GM18499 (cell line): ENCODE measurements at regions not wholly inside any gene's neighbourhood (a gene's known extent, or its start where the extent isn't known, plus 50 kb on each side); places are given as distances from the start of the nearest gene placed in this dataset.
"Not testable (repeated sequence)": the region's sequence is repeated elsewhere in the genome, so short reads cannot be mapped to it uniquely, and the experiment has no call there.

ENCODE experiments used
- ATAC-seq: cut with Tn5 transposase; IDR thresholded peaks from one replicate; pipeline ENCODE4 v1.9.1; 2021; ENCODE audit warnings: moderate number of reproducible peaks; ENCODE audit not compliant: insufficient read depth, unreplicated experiment

DNA sequence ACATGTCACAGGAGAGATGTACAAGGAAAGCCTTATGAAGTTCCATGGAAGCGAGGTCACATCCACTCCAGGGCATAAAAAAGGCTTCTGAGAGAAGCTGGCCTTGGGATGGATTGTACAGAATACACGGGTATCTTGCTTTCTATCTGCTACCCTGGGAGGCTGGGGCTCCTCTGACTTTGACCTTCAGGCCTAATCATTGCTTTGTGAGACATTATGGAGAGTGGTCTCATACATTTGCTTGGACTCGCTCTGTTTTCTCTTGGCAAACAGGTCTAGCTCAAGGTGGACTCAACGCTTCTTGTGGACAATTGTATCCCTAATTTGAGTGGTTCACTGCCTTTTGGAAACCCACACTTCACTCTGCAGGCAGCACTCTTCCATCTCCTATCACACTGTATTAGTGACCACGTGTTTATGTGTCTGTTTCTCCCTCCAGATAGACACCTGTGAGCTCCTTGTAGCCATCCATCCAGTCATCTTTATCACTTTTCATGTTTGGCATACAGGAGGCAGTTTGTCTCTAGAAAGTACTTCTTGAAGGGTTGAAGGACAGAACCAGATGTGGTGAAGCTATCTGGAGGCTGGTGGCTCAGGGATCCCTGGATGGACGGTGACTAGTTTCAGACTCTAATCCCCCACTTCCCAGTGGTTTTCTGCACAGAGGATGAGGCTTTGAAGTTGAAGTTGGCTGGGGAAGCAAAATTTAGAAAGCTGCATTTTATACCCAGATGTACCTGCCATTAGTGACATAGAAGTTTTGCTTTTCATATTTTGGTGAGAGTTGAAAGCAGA lies 267.8 kb downstream of the CYRIA start:
- no peak for ATAC-seq

DNA sequence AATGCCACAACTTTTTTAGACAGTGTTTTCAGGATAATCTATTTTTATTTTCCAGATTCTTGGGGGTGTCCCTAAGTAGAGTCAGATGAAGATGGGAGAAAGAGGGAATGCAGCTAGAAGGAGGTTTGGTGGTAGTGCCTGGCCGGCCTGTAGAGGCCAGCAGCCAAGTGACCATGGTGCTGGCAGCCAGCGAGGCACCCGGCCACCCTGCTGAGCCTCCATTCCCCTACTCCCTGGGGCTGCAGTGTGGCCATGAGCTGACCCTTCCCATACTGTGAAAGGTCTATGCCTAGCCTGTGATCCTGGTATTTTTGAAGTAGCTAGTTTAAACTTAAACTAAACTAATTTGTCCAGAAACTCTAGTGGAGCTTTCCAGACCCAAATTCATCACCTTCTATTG lies 268.6 kb downstream of the CYRIA start:
- no peak for ATAC-seq

DNA sequence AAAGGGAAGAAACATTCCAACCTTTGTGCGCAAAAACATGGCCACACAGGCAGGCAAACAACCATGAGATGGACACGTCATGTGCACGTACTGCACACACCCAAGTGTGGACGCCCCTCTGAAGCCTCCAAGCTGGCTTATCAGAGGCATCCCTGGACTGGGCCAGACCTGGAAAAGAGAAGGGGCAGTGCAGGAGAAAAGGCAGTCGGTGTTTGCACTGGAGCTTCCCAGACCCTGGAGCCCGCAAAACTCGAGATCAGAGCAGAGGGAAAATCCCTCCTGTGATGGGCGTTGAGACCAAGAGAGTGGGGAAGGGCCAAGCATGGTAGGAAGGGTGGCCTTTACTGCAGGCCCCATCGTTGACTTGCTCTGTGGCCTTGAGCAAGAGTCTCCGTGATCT lies 269.5 kb downstream of the CYRIA start:
- ATAC-seq = no peak

DNA sequence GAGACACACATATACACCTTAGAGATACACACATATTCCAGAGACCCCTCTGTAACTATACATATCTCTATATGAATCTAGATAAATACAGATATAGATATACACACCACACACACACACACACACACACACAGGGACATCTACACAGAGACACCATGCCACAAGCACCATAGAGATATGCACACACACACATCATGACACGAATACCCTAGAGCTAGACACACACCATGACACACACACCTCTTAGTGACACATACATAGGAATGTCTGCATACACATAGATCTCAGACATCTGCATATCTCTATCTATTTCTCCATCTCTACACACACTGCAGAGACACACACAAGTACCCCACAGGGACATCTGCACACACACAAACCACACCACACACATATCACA lies 270.0 kb downstream of the CYRIA start:
- ATAC-seq = no peak

DNA sequence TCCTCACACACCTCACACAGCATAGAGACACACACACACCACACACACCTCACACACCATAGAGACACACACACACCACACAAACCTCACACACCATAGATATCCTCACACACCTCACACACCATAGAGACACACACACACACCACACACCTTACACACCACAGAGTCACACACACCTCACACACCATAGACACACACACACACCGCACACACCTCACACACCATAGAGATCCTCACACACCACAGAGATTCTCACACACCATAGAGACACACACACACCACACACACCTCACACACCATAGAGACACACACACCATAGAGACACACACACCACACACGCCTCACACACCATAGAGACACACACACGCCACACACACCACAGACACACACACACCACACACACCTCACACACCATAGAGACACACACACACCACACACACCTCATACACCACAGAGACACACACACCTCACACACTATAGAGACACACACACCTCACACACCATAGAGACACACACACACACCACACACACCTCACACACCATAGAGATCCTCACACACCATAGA lies 270.6 kb downstream of the CYRIA start:
- ATAC-seq = no peak

DNA sequence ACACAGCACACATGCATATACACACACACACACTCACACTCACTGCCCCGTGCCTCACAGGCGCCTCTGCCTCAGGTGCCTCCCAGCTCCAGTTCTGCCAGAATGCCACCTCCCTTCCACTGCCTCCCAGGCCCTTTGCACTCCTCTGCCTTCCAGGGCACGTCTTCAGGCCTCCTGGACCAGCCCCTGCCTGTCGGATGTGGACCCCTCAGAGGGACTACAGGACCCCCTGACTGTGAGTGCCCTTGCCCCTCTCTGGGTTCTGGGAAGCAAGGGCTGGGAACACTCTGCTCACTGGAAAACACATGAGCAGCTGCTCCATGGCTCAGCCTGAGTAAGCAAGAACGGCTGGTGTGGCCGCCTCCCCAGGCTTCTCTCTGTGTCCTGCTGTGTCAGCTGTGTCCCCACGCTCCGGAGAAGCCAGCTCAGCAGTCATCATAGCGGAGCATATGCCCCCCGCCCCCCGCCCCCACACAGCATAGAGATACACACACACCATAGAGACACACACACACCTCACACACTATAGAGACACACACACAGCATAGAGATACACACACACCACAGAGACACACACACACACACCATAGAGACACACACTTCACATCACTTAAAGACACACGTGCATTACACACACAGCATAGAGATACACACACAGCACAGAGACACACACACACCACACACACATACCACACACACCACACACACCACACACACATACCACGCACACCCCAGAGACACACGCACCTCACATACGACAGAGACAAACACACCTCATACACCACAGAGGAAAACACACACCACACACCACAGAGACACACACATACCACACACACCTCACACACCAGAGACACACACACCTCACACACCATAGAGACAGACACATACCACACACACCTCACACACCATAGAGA lies 271.3 kb downstream of the CYRIA start:
- ATAC-seq = no peak

DNA sequence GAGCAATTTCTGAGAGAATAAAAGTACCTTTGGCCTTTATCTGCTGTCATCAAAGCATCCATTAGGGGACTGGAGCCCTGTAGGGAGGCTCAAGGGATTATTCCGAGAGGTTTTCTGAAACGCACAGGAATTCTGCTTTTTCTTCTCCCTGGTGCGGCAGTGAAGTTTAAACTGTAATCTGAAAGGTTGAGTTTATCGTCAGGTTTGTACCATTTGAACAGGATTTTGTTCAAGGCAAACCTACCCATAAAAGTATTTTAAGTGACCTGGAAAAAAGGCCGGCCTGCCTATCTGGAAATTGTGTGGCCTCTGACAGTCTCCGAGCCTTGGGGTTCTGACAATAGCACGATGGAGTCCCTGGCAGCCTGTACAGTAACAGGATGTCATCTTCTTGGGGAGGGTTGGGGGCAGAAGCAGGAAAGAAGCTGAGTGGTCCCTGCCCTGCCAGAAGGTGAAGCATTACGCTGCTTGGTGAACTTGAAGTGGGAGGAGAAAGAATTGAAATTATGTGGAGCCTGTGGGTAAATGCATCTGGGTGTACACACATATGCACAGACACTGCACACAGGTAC lies 272.0 kb downstream of the CYRIA start:
- ATAC-seq = no peak

DNA sequence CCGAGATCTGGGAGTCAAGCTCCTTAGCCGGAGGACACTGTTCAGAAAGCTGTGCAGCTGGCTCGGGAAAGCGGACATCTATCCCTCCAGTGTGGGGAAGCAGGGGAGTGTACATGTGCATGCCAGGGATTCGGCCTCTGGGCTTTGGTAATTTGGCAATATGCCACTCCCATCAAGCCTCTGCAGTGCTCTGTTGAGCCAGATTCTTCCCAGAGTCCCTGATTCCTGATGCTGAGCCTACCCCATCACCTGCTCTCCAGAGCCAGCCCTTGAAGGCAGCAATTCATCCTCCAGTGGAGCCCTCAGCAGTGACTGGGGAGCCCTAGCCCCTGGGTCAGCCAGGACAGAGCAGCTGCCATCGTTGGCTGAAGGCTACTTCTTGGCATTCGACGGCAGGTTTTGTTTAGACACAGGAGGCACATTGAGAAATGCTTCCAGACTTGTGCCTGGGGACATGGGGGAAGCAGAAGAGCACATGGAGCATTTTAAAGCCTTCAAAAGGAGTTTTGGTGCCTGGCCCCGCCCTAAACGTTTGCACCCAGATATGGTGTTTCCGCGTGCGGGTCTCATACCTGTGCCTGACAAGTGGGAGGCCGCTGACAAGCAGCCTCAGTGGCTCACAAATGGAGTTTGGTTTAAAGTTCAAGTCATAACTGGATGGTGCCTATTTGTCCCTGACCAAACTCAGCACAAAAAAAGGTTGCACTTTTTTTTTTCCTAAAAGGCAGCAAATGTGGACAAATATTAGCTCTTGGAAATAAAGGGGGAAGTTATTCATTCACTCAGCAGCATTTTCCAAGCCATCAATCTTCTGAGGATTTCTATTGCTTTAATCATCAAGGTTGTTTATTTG lies 272.8 kb downstream of the CYRIA start:
- no peak for ATAC-seq

DNA sequence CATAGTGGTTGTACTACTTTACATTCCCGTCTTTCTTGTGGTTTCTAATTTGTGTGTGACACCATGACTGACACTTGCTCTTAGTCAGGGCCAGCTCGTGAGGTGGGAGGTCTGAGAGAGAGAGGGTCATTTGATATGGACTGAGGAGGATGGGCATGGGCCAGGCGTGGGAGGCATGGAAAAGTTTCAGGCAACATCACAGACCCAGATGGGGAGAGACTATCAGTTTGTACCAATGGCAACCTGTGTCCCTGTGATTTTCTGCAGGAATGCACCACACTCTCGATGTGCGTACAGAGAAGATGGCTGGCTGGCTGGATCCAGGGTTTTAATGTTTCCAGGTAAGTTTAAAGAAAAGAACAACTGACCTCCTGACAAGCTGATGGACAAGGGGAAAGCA lies 273.6 kb downstream of the CYRIA start:
- no peak for ATAC-seq

DNA sequence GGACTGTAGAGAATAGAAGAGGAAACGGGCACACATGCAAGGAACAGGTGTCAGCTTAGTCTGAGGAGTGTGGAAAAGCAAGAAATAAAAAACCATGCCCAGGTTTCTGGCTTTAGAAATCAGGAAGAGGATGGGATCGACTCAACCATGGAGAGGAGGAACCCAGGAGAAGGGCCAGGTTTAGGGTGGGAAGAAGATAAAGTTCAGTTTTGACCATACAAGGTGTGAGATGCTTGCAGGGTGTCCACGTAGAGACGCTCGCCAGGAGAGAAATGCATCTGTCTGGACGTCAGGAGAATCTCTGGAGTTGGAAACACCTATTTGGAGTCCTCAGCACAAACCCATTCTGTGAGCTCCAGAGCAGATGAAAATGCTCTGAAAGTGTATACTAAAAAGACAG lies 275.1 kb downstream of the CYRIA start:
- no peak for ATAC-seq

DNA sequence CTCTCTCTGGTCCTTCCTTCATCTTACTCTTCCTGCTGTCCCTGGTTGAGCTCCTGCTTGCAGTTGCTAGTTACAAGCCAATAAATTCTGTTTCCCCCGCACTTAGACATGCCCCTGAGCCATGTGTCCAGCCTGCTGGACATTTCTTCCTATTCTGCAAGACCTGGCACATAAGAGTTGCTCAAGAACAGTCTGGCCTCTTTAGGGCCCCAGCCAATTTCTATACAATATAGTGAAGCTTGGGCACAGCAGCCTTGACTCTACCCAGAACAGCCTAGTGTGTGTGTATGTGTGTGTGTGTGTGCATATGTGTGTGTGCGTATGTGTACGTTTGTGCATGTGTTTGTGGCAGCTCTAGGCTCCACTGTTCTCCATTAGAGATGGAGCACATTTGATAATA lies 276.0 kb downstream of the CYRIA start:
- no peak for ATAC-seq

DNA sequence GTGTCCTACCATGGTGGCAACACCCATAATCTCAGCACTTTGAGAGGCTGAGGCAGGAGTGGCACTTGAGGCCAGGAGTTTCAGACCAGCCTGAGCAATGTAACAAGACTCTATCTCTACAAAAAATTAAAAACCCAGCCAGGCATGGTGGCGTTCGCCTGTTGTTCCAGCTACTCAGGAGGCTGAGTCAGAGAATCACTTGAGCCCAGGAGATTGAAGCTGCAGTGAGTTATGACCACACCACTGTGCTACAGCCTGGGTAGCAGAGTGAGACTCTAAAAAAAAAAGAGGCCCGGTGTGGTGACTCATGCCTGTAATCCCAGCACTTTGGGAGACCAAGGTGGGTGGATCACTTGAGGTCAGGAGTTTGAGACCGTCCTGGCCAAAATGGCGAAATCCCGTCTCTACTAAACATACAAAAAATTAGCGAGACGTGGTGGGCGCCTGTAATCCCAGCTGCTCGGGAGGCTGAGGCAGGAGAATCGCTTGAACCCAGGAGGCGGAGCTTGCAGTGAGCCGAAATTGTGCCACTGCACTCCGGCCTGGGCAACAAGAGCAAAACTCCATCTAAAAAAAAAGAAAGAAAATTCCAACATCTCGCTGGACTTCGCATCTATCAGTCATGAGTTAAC lies 277.3 kb downstream of the CYRIA start:
- not testable (repeated sequence) for ATAC-seq

DNA sequence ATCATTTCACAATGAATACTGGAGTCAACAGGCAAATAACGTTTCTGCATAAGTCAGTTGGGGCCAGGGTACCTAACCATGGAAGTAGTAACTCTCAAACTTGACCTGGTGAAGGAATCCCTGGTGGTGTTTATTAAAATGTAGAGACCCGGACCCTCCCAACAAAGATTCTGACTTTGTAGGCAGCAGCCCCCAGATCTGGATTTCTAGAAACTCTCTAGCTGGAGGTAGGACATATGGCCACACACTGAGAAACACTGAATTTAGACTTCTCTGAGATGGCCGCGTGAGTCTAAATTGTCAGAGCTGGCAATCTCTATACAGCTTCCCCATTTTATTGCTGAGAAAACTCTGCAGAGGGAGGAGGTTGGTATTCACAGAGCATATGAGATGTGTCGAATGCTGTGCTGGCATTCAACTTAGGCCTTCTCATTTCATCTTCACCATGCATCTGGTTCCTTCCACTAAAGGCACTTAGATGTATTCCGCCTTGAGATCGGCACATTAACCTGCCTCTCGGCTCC lies 278.1 kb downstream of the CYRIA start:
- ATAC-seq = no peak

DNA sequence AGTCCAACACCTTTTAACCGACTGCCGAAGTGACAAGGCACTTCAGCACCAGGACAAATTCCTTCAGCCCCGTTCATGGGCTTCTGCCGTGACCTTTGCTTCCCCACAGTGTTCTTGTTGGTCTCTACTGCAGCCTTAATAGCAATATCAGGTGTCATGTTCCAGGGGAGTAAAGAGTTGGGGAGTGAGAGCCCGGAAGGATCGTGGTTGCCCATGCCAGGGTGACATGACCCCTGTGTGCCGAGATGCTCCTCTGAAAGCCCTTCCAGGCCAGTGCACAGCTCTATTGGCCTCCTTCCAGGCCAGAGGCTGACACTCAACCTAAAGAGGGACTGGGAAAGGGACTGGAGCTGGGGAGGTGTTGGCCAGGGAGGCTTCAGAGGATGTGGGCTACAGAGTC lies 279.2 kb downstream of the CYRIA start:
- ATAC-seq = no peak

DNA sequence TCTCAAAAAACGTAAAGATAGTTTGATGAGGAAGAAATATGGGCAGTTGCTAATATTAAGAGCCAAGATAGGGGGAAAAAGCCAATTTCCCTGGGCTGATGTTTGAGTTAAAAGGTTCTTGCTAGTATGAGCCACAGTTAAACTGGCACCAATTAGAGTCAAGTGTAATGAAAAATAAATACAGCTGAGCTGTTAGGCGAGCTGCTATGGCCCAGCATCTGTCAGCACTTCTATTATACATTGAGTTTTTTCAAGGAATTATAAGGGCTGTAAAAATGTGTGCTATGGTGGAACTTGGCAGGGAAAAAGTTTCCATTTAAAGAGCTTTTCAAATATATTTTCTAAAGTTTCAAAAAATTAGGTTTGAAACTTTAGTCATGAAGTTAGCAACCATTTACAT lies 279.6 kb downstream of the CYRIA start:
- no peak for ATAC-seq

DNA sequence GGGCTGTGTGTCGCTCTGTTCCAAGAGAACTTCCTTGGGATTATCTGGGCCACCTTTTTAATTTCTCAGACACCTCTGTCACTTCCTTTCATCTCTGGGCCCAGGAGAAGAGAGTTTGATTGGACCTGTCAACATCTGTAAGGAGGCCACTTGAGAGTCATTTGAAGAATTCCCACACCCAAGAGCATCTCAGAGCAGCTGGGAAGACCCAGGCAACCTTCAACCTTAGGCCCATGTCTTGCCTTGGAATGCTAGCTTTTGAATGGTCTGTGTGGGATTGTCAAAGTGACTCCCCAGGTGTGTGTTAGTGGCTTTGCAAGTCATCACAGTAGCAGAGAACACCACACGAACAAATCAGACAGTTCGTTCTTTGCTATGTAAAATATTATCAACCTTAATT lies 280.3 kb downstream of the CYRIA start:
- ATAC-seq = no peak

DNA sequence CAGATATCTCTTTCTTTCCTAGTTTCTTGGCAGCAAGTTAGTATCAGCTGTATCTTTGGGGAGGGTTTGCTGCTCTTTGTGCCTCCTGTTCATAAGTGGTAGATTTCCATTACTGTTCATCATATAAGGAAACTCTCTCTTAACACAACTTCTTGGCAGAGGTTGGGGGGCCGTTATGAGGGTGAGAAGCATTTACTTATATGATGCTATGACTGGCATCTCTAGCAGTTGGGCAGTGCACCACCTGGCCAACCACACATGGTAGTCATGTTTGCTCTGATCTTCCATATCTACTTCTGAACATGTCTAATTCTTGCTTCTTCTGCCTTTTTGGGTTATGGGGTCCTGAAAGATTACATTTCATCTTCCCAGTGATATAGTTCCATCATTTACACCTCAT lies 282.2 kb downstream of the CYRIA start:
- ATAC-seq = no peak

DNA sequence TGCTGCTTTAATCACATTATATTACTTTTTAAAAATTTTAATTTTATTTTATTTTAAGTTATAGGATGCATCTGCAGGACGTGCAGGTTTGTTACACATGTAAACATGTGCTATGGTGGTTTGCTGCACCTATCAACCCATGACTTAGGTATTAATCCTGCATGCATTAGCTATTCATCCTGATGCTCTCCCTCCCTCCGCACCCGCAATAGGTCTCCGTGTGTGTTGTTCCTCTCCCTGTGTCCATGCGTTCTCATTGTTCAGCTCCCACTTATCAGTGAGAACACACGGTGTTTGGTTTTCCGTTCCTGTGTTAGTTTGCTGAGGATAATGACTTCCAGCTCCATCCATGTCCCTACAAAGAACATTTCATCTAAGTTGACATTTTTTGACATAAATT lies 283.2 kb downstream of the CYRIA start:
- no peak for ATAC-seq

DNA sequence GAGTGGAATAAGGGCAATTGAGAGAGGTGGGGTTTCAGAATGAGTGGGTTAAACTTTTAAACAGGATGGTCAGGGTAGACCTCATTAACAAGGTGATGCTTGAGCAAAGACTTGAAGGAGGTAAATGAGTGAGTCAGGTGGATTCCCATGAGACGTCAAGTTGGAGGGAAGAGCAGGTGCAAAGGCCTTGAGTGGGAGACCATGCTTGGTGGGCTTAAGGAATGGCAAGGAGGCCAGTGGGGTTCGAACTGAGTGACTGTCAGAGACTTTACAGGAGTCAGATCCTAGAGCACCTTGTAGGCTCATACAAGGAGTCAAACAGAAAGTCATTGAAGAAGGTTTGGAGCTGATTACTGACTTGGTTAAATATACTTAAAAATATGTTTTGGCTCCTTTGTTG lies 284.1 kb downstream of the CYRIA start:
- no peak for ATAC-seq
